ENCODE measurements at regions not wholly inside any gene's neighbourhood (a gene's known extent, or its start where the extent isn't known, plus 50 kb on each side); places are given as distances from the start of the nearest gene placed in this dataset.

GRCh38 chr16:85448557-85449190, 164.4 kb upstream of the GSE1 start (continued):
- TF ChIP-seq ARID3A (IDR thresholded peaks at IDR 0.05; ENCODE audit: low read depth, low read length) = no peak
- no peak for TF ChIP-seq ZNF530 (CRISPR knock-in tag; IDR thresholded peaks at IDR 0.05; ENCODE audit: low read depth)
- TF ChIP-seq DMAP1 (CRISPR knock-in tag; IDR thresholded peaks at IDR 0.05) = peak; percentile 46; the same call in 1 of the 2 replicates
- TF ChIP-seq TRAFD1 (CRISPR knock-in tag; IDR thresholded peaks at IDR 0.05; ENCODE audit: borderline replicate concordance) = no peak
- peak; percentile 59; the same call in 1 of the 2 replicates for TF ChIP-seq ZNF598 (CRISPR knock-in tag; IDR thresholded peaks at IDR 0.05; ENCODE audit: borderline replicate concordance)
- peak; percentile 81 for TF ChIP-seq RXRB (CRISPR knock-in tag; IDR thresholded peaks at IDR 0.05; ENCODE audit: borderline replicate concordance)
- TF ChIP-seq ZNF770 (CRISPR knock-in tag; IDR thresholded peaks at IDR 0.05) = 0 out of 2 replicates have a peak, but pooled peaks have one; percentile 55
- TF ChIP-seq DPF2 (CRISPR knock-in tag; IDR thresholded peaks at IDR 0.05; ENCODE audit: borderline replicate concordance, low read depth) = peak; percentile 79
- TF ChIP-seq SNAI1 (CRISPR knock-in tag; IDR thresholded peaks at IDR 0.05; ENCODE audit: borderline replicate concordance) = no peak
- TF ChIP-seq ZNF296 (CRISPR knock-in tag; conservative IDR thresholded peaks at IDR 0.05) = no peak
- TF ChIP-seq EED (CRISPR knock-in tag; IDR thresholded peaks at IDR 0.05) = peak; percentile 21; the same call in 1 of the 2 replicates
- TF ChIP-seq RARG (CRISPR knock-in tag; IDR thresholded peaks at IDR 0.05; ENCODE audit: low read depth) = no peak
- peak; percentile 94; the same call in 1 of the 2 replicates for TF ChIP-seq ZNF609 (CRISPR knock-in tag; IDR thresholded peaks at IDR 0.05; ENCODE audit: borderline replicate concordance)
- peak; percentile 92; the same call in 1 of the 2 replicates for TF ChIP-seq HBP1 (CRISPR knock-in tag; IDR thresholded peaks at IDR 0.05; ENCODE audit: low read depth)
- peak; percentile 90 for TF ChIP-seq ZFY (CRISPR knock-in tag; IDR thresholded peaks at IDR 0.05)
